ENCODE measurements at regions not wholly inside any gene's neighbourhood (a gene's known extent, or its start where the extent isn't known, plus 50 kb on each side); places are given as distances from the start of the nearest gene placed in this dataset.
"Not testable (repeated sequence)": the region's sequence is repeated elsewhere in the genome, so short reads cannot be mapped to it uniquely, and the experiment has no call there.

GRCh38 chr9:3742586-3742985, 216.8 kb upstream of the RFX3 start:
- 43% methylated on average over 3 of the region's 3 CpGs for WGBS (ENCODE audit: missing lambda C conversion rate)
- H3K4me3 ChIP-seq: no peak overlapping the region

DNA sequence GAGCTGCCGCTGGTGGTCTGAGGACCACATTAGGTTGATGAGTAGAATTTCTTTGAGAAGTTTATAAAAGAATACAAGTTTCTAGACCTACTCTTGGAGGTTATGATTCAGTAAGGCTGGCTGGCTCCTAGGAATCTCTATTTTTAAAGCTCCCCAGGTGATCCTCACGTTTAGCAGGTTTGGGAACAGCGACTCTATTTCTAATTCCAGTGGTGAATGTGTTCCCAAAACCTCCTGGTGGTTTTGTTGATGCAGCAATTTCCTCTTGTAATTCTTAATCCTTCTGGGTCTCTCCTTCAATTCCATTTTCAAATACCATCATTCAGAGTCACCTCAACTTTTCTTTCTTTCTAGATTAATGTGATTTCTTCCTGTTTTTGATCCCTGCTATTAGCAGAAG, 215.9 kb upstream of the RFX3 start:
- H3K4me3 ChIP-seq: no peak overlapping the region
- ATAC-seq (no peak), FAIRE-seq (peak; percentile 23), DNase-seq (ENCODE audit: low read depth in 1 of 2, low spot score in 1 of 2) (no peak)
- 78% methylated on average over 3 of the region's 3 CpGs for WGBS (ENCODE audit: missing lambda C conversion rate)
- H3K4me2 ChIP-seq: no peak overlapping the region
- H3K9me3 ChIP-seq: no peaks in the 10 kb centered on the region
- peaks cover 19% of the 10 kb centered on the region for H3K4me1 ChIP-seq
- CTCF ChIA-PET: interaction anchor here (1.1 to 2.1 kb wide), 4 partner anchors 9 to 487 kb away, joined by 3 to 13 read pairs (median 4); no protein-coding TSS in a partner anchor
- POLR2A ChIA-PET: no interaction called here
- TF ChIP-seq SMC3 (IDR thresholded peaks at IDR 0.05) (no peak), MAFK (IDR thresholded peaks at IDR 0.05; ENCODE audit: partially characterized antibody) (peak; percentile 56), MYC (IDR thresholded peaks at IDR 0.05; ENCODE audit: borderline replicate concordance, low read length) (no peak)
- no peak overlapping the region for H3K27ac ChIP-seq

More at GRCh38 chr9:3742586-3742985, 216.8 kb upstream of the RFX3 start:
- no peak overlapping the region for H3K4me2 ChIP-seq
- ChIA-PET CTCF (interaction anchor here (2.1 kb wide), 1 partner anchor 10 kb away, joined by 13 read pairs; no protein-coding TSS in a partner anchor), POLR2A (no interaction called here)
- no peak for DNase-seq (ENCODE audit: low read depth in 1 of 2, low spot score in 1 of 2)
- FAIRE-seq: no peak
- H3K4me1 ChIP-seq: peaks cover 24% of the 10 kb centered on the region
- H3K9me3 ChIP-seq: no peaks in the 10 kb centered on the region
- TF ChIP-seq FOSB (CRISPR knock-in tag; IDR thresholded peaks at IDR 0.05) (no peak), JUNB (IDR thresholded peaks at IDR 0.05) (no peak)
- TF ChIP-seq, protein P1, sequence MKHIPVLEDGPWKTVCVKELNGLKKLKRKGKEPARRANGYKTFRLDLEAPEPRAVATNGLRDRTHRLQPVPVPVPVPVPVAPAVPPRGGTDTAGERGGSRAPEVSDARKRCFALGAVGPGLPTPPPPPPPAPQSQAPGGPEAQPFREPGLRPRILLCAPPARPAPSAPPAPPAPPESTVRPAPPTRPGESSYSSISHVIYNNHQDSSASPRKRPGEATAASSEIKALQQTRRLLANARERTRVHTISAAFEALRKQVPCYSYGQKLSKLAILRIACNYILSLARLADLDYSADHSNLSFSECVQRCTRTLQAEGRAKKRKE (CRISPR knock-in tag; IDR thresholded peaks at IDR 0.05; ENCODE audit: low read depth): no peak
- H3K27ac ChIP-seq: no peak overlapping the region
- ATAC-seq: no peak

DNA sequence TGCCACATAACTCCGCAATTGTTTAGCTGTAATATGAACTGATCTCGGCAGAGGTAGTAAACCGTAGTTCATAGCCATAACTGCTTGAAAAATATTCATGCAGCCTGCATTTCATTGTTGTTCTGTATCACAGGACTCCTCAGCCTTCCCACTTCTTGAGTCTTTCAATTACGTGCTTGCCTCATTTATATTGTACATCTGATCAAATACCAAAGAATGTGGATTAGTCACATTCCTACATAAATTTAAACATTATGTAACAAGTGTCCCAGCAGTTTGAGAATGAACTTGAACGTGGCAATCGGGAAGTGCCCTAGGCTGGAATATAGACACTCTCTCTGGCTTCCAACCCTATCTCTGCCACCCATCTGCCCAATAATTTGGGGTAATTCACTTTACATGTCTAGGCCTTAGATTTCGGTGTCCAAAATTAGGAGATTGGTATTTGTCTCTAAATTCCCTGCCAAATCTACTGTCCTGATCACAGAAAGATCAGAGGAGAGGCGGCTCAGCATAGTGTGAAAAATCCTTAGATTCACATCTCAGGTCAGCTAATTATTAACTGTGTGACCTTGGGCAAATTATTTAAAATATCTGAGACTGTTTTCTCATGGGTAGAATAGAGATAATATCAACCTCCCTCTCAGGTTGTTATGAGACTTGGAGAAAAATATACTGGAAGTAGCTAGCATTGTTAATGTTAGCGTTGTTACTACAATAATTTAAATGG, 215.1 kb upstream of the RFX3 start:
- ChIA-PET POLR2A (no interaction called here), CTCF (interaction anchor here (1.2 to 2.1 kb wide), 3 partner anchors 8 to 488 kb away, joined by 4 to 13 read pairs (median 4); no protein-coding TSS in a partner anchor)
- Histone ChIP-seq H3K9me3 (no peaks in the 10 kb centered on the region), H3K4me1 (peaks cover 10% of the 10 kb centered on the region), H3K27ac (no peak overlapping the region), H3K4me2 (peak overlapping the region; percentile 0; the same call in 1 of the 3 replicates), H3K4me3 (no peak overlapping the region)
- WGBS (ENCODE audit: missing lambda C conversion rate): 63% methylated on average over 9 of the region's 9 CpGs
- FAIRE-seq (no peak), ATAC-seq (no peak), DNase-seq (ENCODE audit: low read depth in 1 of 2, low spot score in 1 of 2) (no peak)
- no peak for TF ChIP-seq RARB (CRISPR knock-in tag; IDR thresholded peaks at IDR 0.05)

DNA sequence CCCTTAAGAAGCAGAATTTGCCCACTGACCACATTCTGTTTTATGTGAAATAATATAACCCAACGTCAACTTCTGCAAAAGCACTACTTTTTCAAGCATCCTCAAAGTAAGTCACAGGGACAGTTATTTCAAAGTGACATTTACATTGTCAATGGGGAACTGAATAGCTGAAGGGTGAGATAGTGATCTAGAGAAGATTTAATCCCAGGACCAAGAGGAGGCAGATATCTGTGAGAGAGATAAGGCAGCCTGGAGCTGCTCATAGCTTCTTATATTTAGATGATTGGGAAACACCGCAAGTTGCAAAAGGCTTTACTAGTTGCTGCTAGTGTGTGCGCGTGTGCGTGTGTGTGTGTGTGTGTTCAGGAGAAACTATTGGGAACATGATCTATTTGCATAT, 210.4 kb upstream of the RFX3 start:
- DNase-seq (ENCODE audit: low read depth in 1 of 2, low spot score in 1 of 2): no peak
- Histone ChIP-seq H3K4me3 (no peak overlapping the region), H3K27ac (0 out of 6 replicates have a peak overlapping the region, but pooled peaks of 1 of the 2 experiments have one; percentile 29), H3K9me3 (no peaks in the 10 kb centered on the region), H3K4me2 (no peak overlapping the region), H3K4me1 (peaks cover 14% of the 10 kb centered on the region)
- TF ChIP-seq CHD2 (IDR thresholded peaks at IDR 0.05; ENCODE audit: low read length, partially characterized antibody): no peak
- no peak for TF ChIP-seq CHD4 (IDR thresholded peaks at IDR 0.05; ENCODE audit: borderline replicate concordance)
- TF ChIP-seq POLR2A (IDR thresholded peaks at IDR 0.05; ENCODE audit: low read length): no peak
- ChIA-PET CTCF (interaction anchor here (0.7 to 6.5 kb wide), 2 partner anchors 521 to 631 kb away, joined by 3 to 71 read pairs; no protein-coding TSS in a partner anchor), POLR2A (no interaction called here)
- 72% methylated on average over 5 of the region's 5 CpGs for WGBS (ENCODE audit: missing lambda C conversion rate)
- ATAC-seq: no peak
- FAIRE-seq: no peak

DNA sequence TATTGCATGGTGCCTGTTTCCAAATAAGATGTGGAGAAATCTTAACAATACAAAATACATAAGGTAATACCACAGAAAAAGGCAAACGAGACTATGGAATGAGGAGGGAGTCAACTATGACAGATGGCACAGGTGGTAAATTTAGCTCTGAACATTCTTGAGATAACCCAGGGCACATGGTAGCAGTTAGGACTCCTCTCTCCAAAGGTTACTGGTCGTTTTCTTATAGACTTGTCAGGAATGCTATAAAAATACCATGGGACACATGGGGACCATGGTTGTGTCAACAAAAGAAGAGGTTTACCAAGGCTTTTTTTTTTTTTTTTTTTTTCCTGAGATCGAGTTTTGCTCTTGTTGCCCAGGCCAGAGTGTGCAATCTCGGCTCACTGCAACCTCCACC, 209.4 kb upstream of the RFX3 start:
- no peak overlapping the region for H3K4me3 ChIP-seq
- no peak for TF ChIP-seq TP53 (CRISPR knock-in tag; IDR thresholded peaks at IDR 0.05)
- TF ChIP-seq FOSB (CRISPR knock-in tag; IDR thresholded peaks at IDR 0.05): no peak
- no peak for TF ChIP-seq ZC3H11A (IDR thresholded peaks at IDR 0.05)
- TF ChIP-seq, protein P2, sequence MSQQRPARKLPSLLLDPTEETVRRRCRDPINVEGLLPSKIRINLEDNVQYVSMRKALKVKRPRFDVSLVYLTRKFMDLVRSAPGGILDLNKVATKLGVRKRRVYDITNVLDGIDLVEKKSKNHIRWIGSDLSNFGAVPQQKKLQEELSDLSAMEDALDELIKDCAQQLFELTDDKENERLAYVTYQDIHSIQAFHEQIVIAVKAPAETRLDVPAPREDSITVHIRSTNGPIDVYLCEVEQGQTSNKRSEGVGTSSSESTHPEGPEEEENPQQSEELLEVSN (IDR thresholded peaks at IDR 0.05; ENCODE audit: borderline replicate concordance, low read depth): no peak
- TF ChIP-seq BHLHE40 (IDR thresholded peaks at IDR 0.05; ENCODE audit: low read depth, low read length): no peak
- TF ChIP-seq CBX8 (IDR thresholded peaks at IDR 0.05): no peak
- ATAC-seq (no peak), FAIRE-seq (no peak), DNase-seq (ENCODE audit: low read depth in 1 of 2, low spot score in 1 of 2) (no peak)
- peaks cover 8% of the 10 kb centered on the region for H3K4me1 ChIP-seq
- no peak overlapping the region for H3K4me2 ChIP-seq
- POLR2A ChIA-PET: no interaction called here
- 0 out of 6 replicates have a peak overlapping the region, but pooled peaks of 1 of the 2 experiments have one; percentile 4 for H3K27ac ChIP-seq
- CTCF ChIA-PET: interaction anchor here (0.7 to 6.5 kb wide), 5 partner anchors 493 to 632 kb away, joined by 3 to 71 read pairs (median 4); no protein-coding TSS in a partner anchor
- H3K9me3 ChIP-seq: no peaks in the 10 kb centered on the region
- 57% methylated on average over 4 of the region's 4 CpGs for WGBS (ENCODE audit: missing lambda C conversion rate)

- not testable (repeated sequence) for H3K4me1 ChIP-seq; H3K4me3 ChIP-seq; H3K4me2 ChIP-seq; H3K9me3 ChIP-seq; FAIRE-seq; DNase-seq (ENCODE audit: low read depth in 1 of 2, low spot score in 1 of 2); ATAC-seq
- ChIA-PET POLR2A (interaction anchor here (0.9 to 1.4 kb wide), 2 partner anchors 495 to 566 kb away, joined by 3 read pairs; partner anchors contain the start of gene GLIS3), CTCF (interaction anchor here (0.5 to 6.5 kb wide), 20 partner anchors 8 to 662 kb away, joined by 3 to 71 read pairs (median 4); no protein-coding TSS in a partner anchor)
- WGBS (ENCODE audit: missing lambda C conversion rate): 87% methylated on average over 18 of the region's 56 CpGs
- peak overlapping the region; percentile 52 to 69 for H3K27ac ChIP-seq
Measured at GRCh38 chr9:3733527-3734262, 207.9 kb upstream of the RFX3 start.
